C4-2B (cell line): ENCODE measurements at regions not wholly inside any gene's neighbourhood (a gene's known extent, or its start where the extent isn't known, plus 50 kb on each side); places are given as distances from the start of the nearest gene placed in this dataset.

ENCODE experiments used
- ZFX ChIP-seq: fragments of 450-650 bp; IDR thresholded peaks from 2 replicates; pipeline ENCODE4 v1.6.1; 2017
- TF ChIP-seq, protein P1 (sequence below): fragments of 450-650 bp; conservative IDR thresholded peaks from 2 replicates; pipeline ENCODE4 v1.5.1; 2017; ENCODE audit warnings: mild to moderate bottlenecking

DNA sequence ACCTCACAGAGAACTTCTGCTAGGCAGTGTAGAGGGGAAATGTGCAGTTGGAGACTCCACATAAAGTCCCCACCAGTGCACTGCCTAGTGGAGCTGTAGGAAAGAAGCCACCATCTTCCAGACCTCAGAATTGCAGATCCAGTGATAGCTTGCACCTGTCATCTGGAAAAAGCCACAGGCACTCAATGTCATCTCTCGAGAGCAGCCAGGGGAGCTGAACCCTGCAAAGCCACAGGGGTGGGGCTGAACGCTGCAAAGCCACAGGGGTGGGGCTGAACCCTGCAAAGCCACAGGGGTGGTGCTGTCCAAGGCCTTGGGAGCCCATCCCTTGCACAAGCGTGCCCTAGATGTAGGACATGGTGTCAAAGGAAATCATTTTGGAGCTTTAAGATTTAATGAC, 1226.3 kb downstream of the PCDH7 start:
- TF ChIP-seq, protein P1, sequence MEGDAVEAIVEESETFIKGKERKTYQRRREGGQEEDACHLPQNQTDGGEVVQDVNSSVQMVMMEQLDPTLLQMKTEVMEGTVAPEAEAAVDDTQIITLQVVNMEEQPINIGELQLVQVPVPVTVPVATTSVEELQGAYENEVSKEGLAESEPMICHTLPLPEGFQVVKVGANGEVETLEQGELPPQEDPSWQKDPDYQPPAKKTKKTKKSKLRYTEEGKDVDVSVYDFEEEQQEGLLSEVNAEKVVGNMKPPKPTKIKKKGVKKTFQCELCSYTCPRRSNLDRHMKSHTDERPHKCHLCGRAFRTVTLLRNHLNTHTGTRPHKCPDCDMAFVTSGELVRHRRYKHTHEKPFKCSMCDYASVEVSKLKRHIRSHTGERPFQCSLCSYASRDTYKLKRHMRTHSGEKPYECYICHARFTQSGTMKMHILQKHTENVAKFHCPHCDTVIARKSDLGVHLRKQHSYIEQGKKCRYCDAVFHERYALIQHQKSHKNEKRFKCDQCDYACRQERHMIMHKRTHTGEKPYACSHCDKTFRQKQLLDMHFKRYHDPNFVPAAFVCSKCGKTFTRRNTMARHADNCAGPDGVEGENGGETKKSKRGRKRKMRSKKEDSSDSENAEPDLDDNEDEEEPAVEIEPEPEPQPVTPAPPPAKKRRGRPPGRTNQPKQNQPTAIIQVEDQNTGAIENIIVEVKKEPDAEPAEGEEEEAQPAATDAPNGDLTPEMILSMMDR, result no peak
- TF ChIP-seq ZFX, result no peak
